ENCODE measurements at regions not wholly inside any gene's neighbourhood (a gene's known extent, or its start where the extent isn't known, plus 50 kb on each side); places are given as distances from the start of the nearest gene placed in this dataset.

DNA sequence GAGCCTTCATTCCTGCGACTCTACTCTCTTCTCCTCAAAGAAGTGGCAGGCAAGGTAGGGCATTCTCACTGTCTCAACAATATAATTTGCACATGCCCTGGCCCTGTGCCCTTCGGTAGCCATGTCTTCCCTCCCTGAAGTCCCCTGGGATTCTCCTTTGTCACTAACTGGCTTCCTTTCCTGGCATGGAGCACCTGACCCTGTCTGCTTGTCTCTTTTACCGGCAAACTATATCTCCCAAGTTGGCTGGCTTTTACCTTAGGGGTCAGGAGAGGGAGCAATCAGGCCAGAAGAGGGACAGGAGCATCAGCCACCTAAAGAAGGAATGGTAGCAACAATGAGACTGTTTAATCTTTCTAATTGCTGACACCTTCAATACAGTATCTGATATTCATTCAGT is 51.9 kb upstream of the RMDN2 start:
- TF ChIP-seq, protein P1, sequence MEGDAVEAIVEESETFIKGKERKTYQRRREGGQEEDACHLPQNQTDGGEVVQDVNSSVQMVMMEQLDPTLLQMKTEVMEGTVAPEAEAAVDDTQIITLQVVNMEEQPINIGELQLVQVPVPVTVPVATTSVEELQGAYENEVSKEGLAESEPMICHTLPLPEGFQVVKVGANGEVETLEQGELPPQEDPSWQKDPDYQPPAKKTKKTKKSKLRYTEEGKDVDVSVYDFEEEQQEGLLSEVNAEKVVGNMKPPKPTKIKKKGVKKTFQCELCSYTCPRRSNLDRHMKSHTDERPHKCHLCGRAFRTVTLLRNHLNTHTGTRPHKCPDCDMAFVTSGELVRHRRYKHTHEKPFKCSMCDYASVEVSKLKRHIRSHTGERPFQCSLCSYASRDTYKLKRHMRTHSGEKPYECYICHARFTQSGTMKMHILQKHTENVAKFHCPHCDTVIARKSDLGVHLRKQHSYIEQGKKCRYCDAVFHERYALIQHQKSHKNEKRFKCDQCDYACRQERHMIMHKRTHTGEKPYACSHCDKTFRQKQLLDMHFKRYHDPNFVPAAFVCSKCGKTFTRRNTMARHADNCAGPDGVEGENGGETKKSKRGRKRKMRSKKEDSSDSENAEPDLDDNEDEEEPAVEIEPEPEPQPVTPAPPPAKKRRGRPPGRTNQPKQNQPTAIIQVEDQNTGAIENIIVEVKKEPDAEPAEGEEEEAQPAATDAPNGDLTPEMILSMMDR (IDR thresholded peaks at IDR 0.05; ENCODE audit: control extremely low read depth, extremely low read depth, low read depth, missing control alignments) = no peak
- ChIA-PET CTCF (interaction anchor here (1.0 to 9.8 kb wide), 7 partner anchors 8 to 475 kb away, joined by 3 to 188 read pairs (median 86); no protein-coding TSS in a partner anchor), POLR2A (interaction anchor here (0.6 kb wide), 1 partner anchor 273 kb away, joined by 3 read pairs; no protein-coding TSS in a partner anchor)
- DNase-seq (ENCODE audit: extremely low spot score) = no peak

DNA sequence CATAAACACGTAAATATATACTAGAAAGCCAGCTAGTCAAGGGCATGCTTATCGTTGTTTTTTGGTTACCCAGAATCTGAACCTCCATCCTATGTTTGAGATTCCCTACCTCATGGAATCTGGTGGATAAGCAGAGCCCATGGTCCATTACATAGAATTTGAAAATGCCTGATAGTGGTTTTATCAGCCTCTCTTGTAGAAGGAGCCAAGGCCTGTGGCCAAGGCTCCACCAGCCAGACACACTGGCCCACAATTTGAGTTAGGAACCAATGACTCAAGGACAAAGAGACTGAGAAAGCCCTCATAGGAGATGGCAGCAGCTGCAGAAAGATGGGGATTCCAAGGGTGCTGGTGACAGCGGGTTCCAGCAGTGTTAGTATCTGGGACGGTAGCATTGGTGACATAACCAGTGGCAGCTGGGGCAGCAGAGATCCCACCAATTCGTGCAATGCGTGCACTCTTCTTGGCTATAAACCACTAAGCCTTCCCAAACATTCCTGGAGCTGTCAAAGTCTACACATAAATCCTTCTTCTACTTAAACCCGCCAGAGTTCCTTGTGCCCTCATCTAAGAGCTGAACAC is 51.2 kb upstream of the RMDN2 start:
- TF ChIP-seq, protein P1 (IDR thresholded peaks at IDR 0.05; ENCODE audit: control extremely low read depth, extremely low read depth, low read depth, missing control alignments) = no peak
- ChIA-PET POLR2A (no interaction called here), CTCF (interaction anchor here (1.3 to 9.8 kb wide), 12 partner anchors 9 to 705 kb away, joined by 3 to 188 read pairs (median 7); no protein-coding TSS in a partner anchor)
- DNase-seq (ENCODE audit: extremely low spot score) = no peak

DNA sequence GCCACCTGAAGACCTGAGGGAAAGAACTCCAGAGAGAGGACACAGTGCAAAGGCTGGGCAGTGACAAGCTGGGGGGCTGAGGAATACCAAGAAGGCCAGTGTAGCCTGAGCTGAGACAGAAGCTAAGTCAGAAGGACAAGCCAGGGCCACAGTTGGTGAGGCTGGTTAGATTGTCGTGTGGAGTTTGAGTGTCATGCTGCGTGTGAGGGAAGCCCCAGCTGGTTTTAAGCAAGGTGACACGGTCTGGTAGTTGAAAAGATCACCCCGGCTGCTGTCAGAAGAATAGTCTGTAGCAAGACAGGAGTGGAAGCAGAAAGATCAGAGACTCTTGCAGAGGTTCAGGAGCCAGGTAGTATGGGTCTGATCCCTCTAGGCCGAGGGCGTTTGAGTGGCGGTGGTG is 50.6 kb upstream of the RMDN2 start:
- TF ChIP-seq, protein P1 (IDR thresholded peaks at IDR 0.05; ENCODE audit: control extremely low read depth, extremely low read depth, low read depth, missing control alignments) = no peak
- CTCF ChIA-PET = interaction anchor here (0.9 to 9.8 kb wide), 14 partner anchors 9 to 705 kb away, joined by 3 to 188 read pairs (median 4); no protein-coding TSS in a partner anchor
- POLR2A ChIA-PET = no interaction called here
- no peak for DNase-seq (ENCODE audit: extremely low spot score)
